ENCODE measurements at regions not wholly inside any gene's neighbourhood (a gene's known extent, or its start where the extent isn't known, plus 50 kb on each side); places are given as distances from the start of the nearest gene placed in this dataset.

- H3K27me3 Mint-ChIP-seq: peaks cover 39% of the 10 kb centered on the region
- no peak for ATAC-seq (ENCODE audit: low read depth)
- POLR2A ChIA-PET: no interaction called here
- CTCF ChIA-PET: no interaction called here
- intact Hi-C loops (cut with micrococcal nuclease): no loop called here
- peaks cover 6% of the 10 kb centered on the region for H3K9me3 Mint-ChIP-seq
- no peak for DNase-seq
- no peaks in the 10 kb centered on the region for H3K36me3 Mint-ChIP-seq (ENCODE audit: low read depth)
- TF ChIP-seq CTCF (IDR thresholded peaks at IDR 0.05): no peak
- no peak overlapping the region for H3K4me3 Mint-ChIP-seq
- no peak overlapping the region for H3K27ac Mint-ChIP-seq
- H3K4me1 Mint-ChIP-seq: peaks cover 5% of the 10 kb centered on the region
Measured at GRCh38 chr1:231108516-231109302, 53.1 kb upstream of the TRIM67 start.

- ATAC-seq (ENCODE audit: low read depth) (no peak), DNase-seq (no peak)
- ChIA-PET POLR2A (no interaction called here), CTCF (no interaction called here)
- Mint-ChIP-seq H3K9me3 (peaks cover 6% of the 10 kb centered on the region), H3K4me3 (no peak overlapping the region), H3K4me1 (peaks cover 5% of the 10 kb centered on the region), H3K27me3 (peaks cover 39% of the 10 kb centered on the region), H3K36me3 (ENCODE audit: low read depth) (no peaks in the 10 kb centered on the region), H3K27ac (no peak overlapping the region)
- TF ChIP-seq CTCF (IDR thresholded peaks at IDR 0.05): no peak
- intact Hi-C loops (cut with micrococcal nuclease): no loop called here
Measured at GRCh38 chr1:231107600-231108326, 54.1 kb upstream of the TRIM67 start.

- peaks cover 35% of the 10 kb centered on the region for H3K27me3 Mint-ChIP-seq
- H3K27ac Mint-ChIP-seq: no peak overlapping the region
- DNase-seq (no peak), ATAC-seq (ENCODE audit: low read depth) (no peak)
- ChIA-PET POLR2A (no interaction called here), CTCF (no interaction called here)
- no peak overlapping the region for H3K4me3 Mint-ChIP-seq
- TF ChIP-seq CTCF (IDR thresholded peaks at IDR 0.05): no peak
- intact Hi-C loops (cut with micrococcal nuclease): no loop called here
- no peaks in the 10 kb centered on the region for H3K36me3 Mint-ChIP-seq (ENCODE audit: low read depth)
- H3K9me3 Mint-ChIP-seq: peaks cover 3% of the 10 kb centered on the region
- peaks cover 5% of the 10 kb centered on the region for H3K4me1 Mint-ChIP-seq
Measured at GRCh38 chr1:231107151-231107550, 54.7 kb upstream of the TRIM67 start.

GRCh38 chr1:231106347-231106746 is 55.5 kb upstream of the TRIM67 start:
- ATAC-seq (ENCODE audit: low read depth) (no peak), DNase-seq (no peak)
- Mint-ChIP-seq H3K36me3 (ENCODE audit: low read depth) (no peaks in the 10 kb centered on the region), H3K4me1 (peaks cover 5% of the 10 kb centered on the region), H3K27ac (no peak overlapping the region), H3K27me3 (peaks cover 34% of the 10 kb centered on the region), H3K9me3 (no peaks in the 10 kb centered on the region), H3K4me3 (no peak overlapping the region)
- intact Hi-C loops (cut with micrococcal nuclease): no loop called here
- CTCF ChIA-PET: no interaction called here
- POLR2A ChIA-PET: no interaction called here
- TF ChIP-seq CTCF (IDR thresholded peaks at IDR 0.05): no peak

- intact Hi-C loops (cut with micrococcal nuclease): no loop called here
- CTCF ChIA-PET: no interaction called here
- Mint-ChIP-seq H3K4me3 (no peak overlapping the region), H3K9me3 (no peaks in the 10 kb centered on the region), H3K36me3 (ENCODE audit: low read depth) (no peaks in the 10 kb centered on the region), H3K27me3 (peaks cover 33% of the 10 kb centered on the region), H3K4me1 (peaks cover 5% of the 10 kb centered on the region), H3K27ac (no peak overlapping the region)
- no peak for TF ChIP-seq CTCF (IDR thresholded peaks at IDR 0.05)
- POLR2A ChIA-PET: no interaction called here
- no peak for ATAC-seq (ENCODE audit: low read depth)
- DNase-seq: no peak
Measured at GRCh38 chr1:231104917-231105316, 56.9 kb upstream of the TRIM67 start.
